ENCODE measurements at regions not wholly inside any gene's neighbourhood (a gene's known extent, or its start where the extent isn't known, plus 50 kb on each side); places are given as distances from the start of the nearest gene placed in this dataset.

- no peak for TF ChIP-seq CTCF (IDR thresholded peaks at IDR 0.05)
- TF ChIP-seq POLR2A (IDR thresholded peaks at IDR 0.05) = no peak
These were observed 175.7 kb upstream of the VASH1 start for GRCh38 chr14:76585616-76586015.
